Astrocyte of the cerebellum (primary cell): ENCODE measurements at regions not wholly inside any gene's neighbourhood (a gene's known extent, or its start where the extent isn't known, plus 50 kb on each side); places are given as distances from the start of the nearest gene placed in this dataset.
"Not testable (repeated sequence)": the region's sequence is repeated elsewhere in the genome, so short reads cannot be mapped to it uniquely, and the experiment has no call there.

ENCODE experiments used
- DNase-seq: peaks from one replicate; pipeline ENCODE4 v3.0.0-alpha.2; 2011; ENCODE audit warnings: low read depth
- H3K4me3 ChIP-seq: 2 replicates; pipeline ENCODE4 v1.5.1; 2011; ENCODE audit warnings: mild to moderate bottlenecking, low read depth, low read length, moderate library complexity
- in situ Hi-C: cut with HindIII; loops from 2 replicates; pipeline ENCODE4 v1.10.0; 2017; ENCODE audit warnings: low sequenced_read_pairs
- TF ChIP-seq, protein P1 (sequence below): IDR thresholded peaks from 2 replicates; pipeline ENCODE4 v1.5.1; 2012; ENCODE audit warnings: low read length, low read depth, moderate library complexity, mild to moderate bottlenecking; ENCODE audit errors: missing control alignments

DNA sequence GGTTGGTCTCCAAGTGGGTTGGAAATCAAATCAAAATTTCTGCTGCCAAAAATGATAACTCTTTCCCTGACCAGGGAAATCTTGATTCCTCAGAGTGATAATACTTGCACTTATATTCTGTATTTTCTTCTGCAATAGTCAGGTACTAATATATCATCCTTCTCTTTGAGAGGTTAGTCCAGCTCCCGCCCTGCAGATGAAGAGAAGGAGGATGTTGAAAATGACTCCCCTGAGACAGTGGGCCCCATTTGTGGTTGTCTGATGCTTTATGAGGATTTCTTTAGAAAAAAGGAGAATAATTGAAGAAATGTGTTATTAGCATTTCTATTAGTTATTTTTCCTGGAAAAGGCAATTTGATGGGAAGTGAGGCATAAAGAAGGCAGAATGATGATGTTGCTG is 213.0 kb downstream of the SEC23IP start:
- TF ChIP-seq, protein P1, sequence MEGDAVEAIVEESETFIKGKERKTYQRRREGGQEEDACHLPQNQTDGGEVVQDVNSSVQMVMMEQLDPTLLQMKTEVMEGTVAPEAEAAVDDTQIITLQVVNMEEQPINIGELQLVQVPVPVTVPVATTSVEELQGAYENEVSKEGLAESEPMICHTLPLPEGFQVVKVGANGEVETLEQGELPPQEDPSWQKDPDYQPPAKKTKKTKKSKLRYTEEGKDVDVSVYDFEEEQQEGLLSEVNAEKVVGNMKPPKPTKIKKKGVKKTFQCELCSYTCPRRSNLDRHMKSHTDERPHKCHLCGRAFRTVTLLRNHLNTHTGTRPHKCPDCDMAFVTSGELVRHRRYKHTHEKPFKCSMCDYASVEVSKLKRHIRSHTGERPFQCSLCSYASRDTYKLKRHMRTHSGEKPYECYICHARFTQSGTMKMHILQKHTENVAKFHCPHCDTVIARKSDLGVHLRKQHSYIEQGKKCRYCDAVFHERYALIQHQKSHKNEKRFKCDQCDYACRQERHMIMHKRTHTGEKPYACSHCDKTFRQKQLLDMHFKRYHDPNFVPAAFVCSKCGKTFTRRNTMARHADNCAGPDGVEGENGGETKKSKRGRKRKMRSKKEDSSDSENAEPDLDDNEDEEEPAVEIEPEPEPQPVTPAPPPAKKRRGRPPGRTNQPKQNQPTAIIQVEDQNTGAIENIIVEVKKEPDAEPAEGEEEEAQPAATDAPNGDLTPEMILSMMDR: no peak
- in situ Hi-C loops: no loop called here
- no peak for DNase-seq
- H3K4me3 ChIP-seq: no peak overlapping the region

DNA sequence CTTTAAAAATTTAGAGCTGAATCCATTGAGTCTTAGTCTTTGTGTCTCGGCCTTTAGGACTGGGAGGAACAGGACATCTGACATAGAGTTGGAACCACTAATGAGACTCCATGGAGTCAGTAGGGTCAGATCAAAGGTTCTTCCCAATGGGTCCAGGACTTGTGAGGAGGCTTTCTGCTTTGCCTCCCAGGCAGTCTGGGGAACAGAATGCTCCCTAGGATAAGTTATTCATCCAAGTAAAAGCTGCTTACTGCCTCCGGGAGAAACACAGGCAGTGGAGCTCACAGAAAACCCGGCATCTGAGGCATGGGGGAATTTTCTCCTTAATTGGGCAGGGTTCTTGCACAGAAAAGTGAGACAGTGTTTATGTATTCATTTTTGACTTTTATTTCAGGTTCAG is 216.4 kb downstream of the SEC23IP start:
- in situ Hi-C loops: no loop called here
- TF ChIP-seq, protein P1: no peak
- DNase-seq: no peak
- no peak overlapping the region for H3K4me3 ChIP-seq

DNA sequence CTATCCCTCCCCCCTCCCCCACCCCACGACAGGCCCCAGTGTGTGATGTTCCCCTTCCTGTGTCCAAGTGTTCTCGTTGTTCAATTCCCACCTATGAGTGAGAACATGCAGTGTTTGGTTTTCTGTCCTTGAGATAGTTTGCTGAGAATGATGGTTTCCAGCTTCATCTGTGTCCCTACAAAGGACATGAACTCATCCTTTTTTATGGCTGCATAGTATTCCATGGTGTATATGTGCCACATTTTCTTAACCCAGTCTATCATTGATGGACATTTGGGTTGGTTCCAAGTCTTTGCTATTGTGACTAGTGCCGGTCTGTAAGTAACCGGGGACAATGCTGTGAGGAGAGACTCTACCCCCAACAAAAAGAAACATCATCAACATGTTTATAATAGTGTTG is 217.2 kb downstream of the SEC23IP start:
- H3K4me3 ChIP-seq, DNase-seq, in situ Hi-C loops: not testable (repeated sequence)

DNA sequence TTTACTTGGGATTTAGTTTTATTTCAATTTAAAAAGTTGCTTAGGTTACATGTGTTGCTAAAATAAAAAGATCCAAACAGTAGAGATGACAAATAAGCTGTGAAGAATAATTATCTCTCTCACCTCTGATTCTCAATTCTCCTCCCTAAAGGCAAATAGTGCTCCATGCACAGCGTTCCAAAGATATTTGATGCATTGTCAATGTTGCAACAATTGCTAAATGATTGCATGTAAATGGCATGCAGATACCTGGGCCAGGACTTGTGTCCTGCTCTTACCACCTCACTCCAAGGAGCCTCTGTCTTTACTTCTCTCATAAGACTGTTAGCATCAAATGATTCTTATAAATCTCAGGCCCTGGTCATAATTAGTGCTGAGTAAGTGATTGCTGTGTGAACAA is 217.7 kb downstream of the SEC23IP start:
- TF ChIP-seq, protein P1: no peak

DNA sequence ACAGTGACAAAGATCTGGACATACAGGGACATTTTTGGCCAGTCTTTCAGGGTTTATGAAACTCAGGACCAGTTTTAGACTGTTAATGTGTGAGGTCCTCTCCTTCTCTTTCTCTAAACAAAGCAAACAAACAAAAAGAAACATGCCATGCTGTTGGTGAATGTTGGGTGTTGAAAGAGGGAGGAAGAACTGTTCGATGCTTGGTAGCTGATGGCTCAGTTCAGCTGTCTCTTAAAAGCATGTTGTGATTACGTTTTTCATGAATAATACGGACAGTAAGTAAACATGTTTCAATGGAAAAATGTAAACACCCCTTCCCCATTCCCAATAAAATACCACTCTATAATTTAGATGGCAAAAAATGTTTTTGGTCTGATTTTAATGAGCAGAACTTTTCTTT is 219.1 kb downstream of the SEC23IP start:
- H3K4me3 ChIP-seq: no peak overlapping the region

More for the DNA sequence above, 217.7 kb downstream of the SEC23IP start:
- DNase-seq: no peak
- in situ Hi-C loops: no loop called here
- H3K4me3 ChIP-seq: no peak overlapping the region

DNA sequence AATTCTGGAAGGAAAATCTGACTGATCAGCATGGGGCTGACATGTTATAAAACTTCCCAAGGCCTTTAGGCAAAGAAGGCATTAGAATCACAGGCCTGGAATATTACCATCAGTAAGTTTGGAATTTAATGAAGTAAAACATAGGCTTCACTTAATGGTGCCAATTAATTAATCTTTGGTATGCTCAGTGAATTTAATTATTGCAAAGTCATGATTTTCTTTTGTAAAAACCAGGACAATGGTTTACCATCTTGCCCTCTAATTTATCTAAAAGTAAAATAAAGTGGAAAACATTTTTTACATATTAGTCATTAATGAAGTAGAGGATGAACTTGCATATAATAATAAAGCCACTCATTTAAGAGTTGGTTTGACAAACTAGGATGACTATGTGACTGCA is 220.3 kb downstream of the SEC23IP start:
- H3K4me3 ChIP-seq: no peak overlapping the region
- in situ Hi-C loops: no loop called here
- no peak for DNase-seq
- TF ChIP-seq, protein P1: no peak

More for the DNA sequence above, 219.1 kb downstream of the SEC23IP start:
- DNase-seq: no peak
- TF ChIP-seq, protein P1: no peak
- in situ Hi-C loops: no loop called here

DNA sequence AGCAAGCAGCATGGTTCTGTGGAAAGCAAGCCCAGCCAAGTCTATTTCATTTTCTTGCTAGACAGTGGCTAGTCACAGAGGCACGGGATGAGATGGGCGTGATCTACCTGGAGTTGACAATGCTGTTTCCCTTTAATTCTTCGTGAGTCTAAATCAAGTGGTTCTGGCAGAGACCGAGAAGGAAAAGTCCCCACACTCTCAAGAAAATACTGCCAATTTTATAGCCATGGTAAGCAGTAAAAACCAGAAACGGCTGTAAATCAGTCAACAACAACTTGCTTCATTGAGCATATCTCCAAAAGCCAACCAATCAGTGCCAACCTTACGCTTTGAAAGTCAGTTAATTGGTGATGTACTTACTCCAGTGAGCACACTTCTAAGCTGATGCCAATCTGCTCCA is 223.4 kb downstream of the SEC23IP start:
- TF ChIP-seq, protein P1: no peak
- no peak overlapping the region for H3K4me3 ChIP-seq
- in situ Hi-C loops: no loop called here
- DNase-seq: no peak
